GM21717 (cell line): ENCODE measurements at regions not wholly inside any gene's neighbourhood (a gene's known extent, or its start where the extent isn't known, plus 50 kb on each side); places are given as distances from the start of the nearest gene placed in this dataset.
"Not testable (repeated sequence)": the region's sequence is repeated elsewhere in the genome, so short reads cannot be mapped to it uniquely, and the experiment has no call there.

Source experiments
- ATAC-seq: cut with Tn5 transposase; IDR thresholded peaks from one replicate; pipeline ENCODE4 v1.9.1; 2021; ENCODE audit warnings: mild to moderate bottlenecking, moderate library complexity; ENCODE audit not compliant: unreplicated experiment

- no peak for ATAC-seq
Observed at GRCh38 chr18:70931942-70932814, 643.3 kb downstream of the SOCS6 start.

- no peak for ATAC-seq
Observed at GRCh38 chr18:70920840-70921374, 632.1 kb downstream of the SOCS6 start.

GRCh38 chr18:70907673-70908072 is 618.8 kb downstream of the SOCS6 start:
- ATAC-seq: no peak

GRCh38 chr18:70892381-70892780 is 603.5 kb downstream of the SOCS6 start:
- no peak for ATAC-seq

- ATAC-seq: no peak
Observed at GRCh38 chr18:70870292-70870691, 581.4 kb downstream of the SOCS6 start.

GRCh38 chr18:70848329-70848728 is 559.5 kb downstream of the SOCS6 start:
- ATAC-seq: no peak

- ATAC-seq: no peak
Observed at GRCh38 chr18:70840649-70841048, 551.8 kb downstream of the SOCS6 start.

GRCh38 chr18:70827632-70828031 is 538.8 kb downstream of the SOCS6 start:
- no peak for ATAC-seq

- no peak for ATAC-seq
Observed at GRCh38 chr18:70826571-70826970, 537.7 kb downstream of the SOCS6 start.

GRCh38 chr18:70822691-70823090 is 533.8 kb downstream of the SOCS6 start:
- ATAC-seq: no peak

- ATAC-seq: no peak
Observed at GRCh38 chr18:70822117-70822516, 533.3 kb downstream of the SOCS6 start.

GRCh38 chr18:70808481-70809056 is 519.7 kb downstream of the SOCS6 start:
- no peak for ATAC-seq

GRCh38 chr18:70781860-70782453 is 493.1 kb downstream of the SOCS6 start:
- ATAC-seq: peak; percentile 99

GRCh38 chr18:70766254-70766653 is 477.4 kb downstream of the SOCS6 start:
- ATAC-seq: not testable (repeated sequence)

GRCh38 chr18:70762812-70763211 is 474.0 kb downstream of the SOCS6 start:
- ATAC-seq: no peak

GRCh38 chr18:70758780-70759179 is 469.9 kb downstream of the SOCS6 start:
- ATAC-seq: no peak

GRCh38 chr18:70754486-70754885 is 465.6 kb downstream of the SOCS6 start:
- no peak for ATAC-seq

GRCh38 chr18:70732916-70733315 is 444.1 kb downstream of the SOCS6 start:
- ATAC-seq: no peak

GRCh38 chr18:70732188-70732587 is 443.3 kb downstream of the SOCS6 start:
- ATAC-seq: no peak

GRCh38 chr18:70720607-70721006 is 431.8 kb downstream of the SOCS6 start:
- ATAC-seq: no peak

GRCh38 chr18:70709720-70710119 is 420.9 kb downstream of the SOCS6 start:
- ATAC-seq: no peak

- ATAC-seq: no peak
Observed at GRCh38 chr18:70709144-70709543, 420.3 kb downstream of the SOCS6 start.
